Lung (tissue), 11 donors: ENCODE measurements at regions not wholly inside any gene's neighbourhood (a gene's known extent, or its start where the extent isn't known, plus 50 kb on each side); places are given as distances from the start of the nearest gene placed in this dataset.

Source experiments
- ATAC-seq: fragments of 200-7000 bp; cut with Tn5 transposase; one replicate; pipeline ENCODE4 v1.9.1; 2020; ENCODE audit warnings: moderate number of reproducible peaks; ENCODE audit not compliant: insufficient read depth, low FRiP score
- DNase-seq, 3 donors: peaks; one replicate each; pipeline ENCODE4 v3.0.0-alpha.2; 2013 to 2017
- H3K27ac ChIP-seq, 2 donors: one replicate each; pipeline ENCODE4 v1.5.1; 2013; ENCODE audit warnings: mild to moderate bottlenecking in 2 of 2, moderate library complexity in 2 of 2, control low read depth in 1 of 2, inconsistent platforms in 1 of 2, low read depth in 1 of 2, low read length in 1 of 2
- H3K27me3 ChIP-seq, 3 donors: one replicate each; pipeline ENCODE4 v1.5.1; 2013; ENCODE audit warnings: low read length in 2 of 3; ENCODE audit not compliant: control insufficient read depth in 3 of 3, insufficient read depth in 3 of 3
- H3K36me3 ChIP-seq, 4 donors: one replicate each; pipeline ENCODE4 v1.5.1; 2013; ENCODE audit warnings: low read length in 4 of 4, mild to moderate bottlenecking in 1 of 4, moderate library complexity in 1 of 4; ENCODE audit not compliant: control insufficient read depth in 4 of 4, insufficient read depth in 4 of 4
- H3K4me1 ChIP-seq, 5 donors: one replicate each; pipeline ENCODE4 v1.5.1; 2013; ENCODE audit warnings: low read length in 5 of 5, mild to moderate bottlenecking in 2 of 5, moderate library complexity in 1 of 5; ENCODE audit not compliant: control insufficient read depth in 5 of 5, insufficient read depth in 5 of 5
- H3K4me3 ChIP-seq: one replicate; pipeline ENCODE4 v1.5.1; 2013; ENCODE audit warnings: mild to moderate bottlenecking, control low read depth, moderate library complexity
- H3K9ac ChIP-seq, 2 donors: one replicate each; pipeline ENCODE4 v1.5.1; 2013; ENCODE audit warnings: low read length in 2 of 2, control low read depth in 1 of 2; ENCODE audit not compliant: insufficient read depth in 1 of 2
- H3K9me3 ChIP-seq, 4 donors: one replicate each; pipeline ENCODE4 v1.5.1; 2013; ENCODE audit warnings: low read length in 3 of 4, mild to moderate bottlenecking in 1 of 4, moderate library complexity in 1 of 4; ENCODE audit not compliant: control insufficient read depth in 4 of 4, insufficient read depth in 3 of 4
- WGBS, 2 donors: extraction: QIAGEN DNeasy Blood & Tissue Kit; methylation state at CpG; one replicate each; pipeline ENCODE4 v1.1.7; 2013; 5-methylcytosine and 5-hydroxymethylcytosine counted together
- TF ChIP-seq, protein P1 (sequence below): IDR thresholded peaks from 2 replicates; pipeline ENCODE4 v1.5.1; 2012; ENCODE audit warnings: mild to moderate bottlenecking; ENCODE audit errors: control extremely low read depth, extremely low read depth
- donor health status: control.
- donor health status: control.
- donor health status: Bipolar disorder and iron deficiency.
- donor health status: healthy.
- donor health status: DM: yes; HTN: yes; CAD: no.

DNA sequence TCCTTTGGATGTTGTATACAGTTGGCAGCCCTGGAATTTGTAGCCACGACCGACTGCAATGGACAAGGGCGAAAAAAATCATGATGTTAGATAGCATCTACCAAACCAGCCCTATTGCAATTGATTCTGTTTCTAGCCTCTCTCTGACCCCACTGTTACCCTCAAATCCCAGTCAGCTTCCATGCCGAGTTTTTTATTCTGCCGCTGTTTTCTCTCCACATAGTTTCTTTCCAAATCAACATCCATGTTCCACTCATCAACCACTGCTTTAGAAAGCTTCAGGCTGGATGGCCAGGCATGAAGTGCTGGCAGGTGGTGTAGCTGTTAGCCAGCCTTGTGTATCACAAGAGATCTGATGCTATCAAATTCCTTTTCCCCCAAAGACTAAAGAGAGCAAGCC is 272.8 kb downstream of the FIGN start:
- 93 to 97% methylated on average over 5 of the region's 5 CpGs for WGBS, 2 donors
- Histone ChIP-seq H3K36me3 (no peaks in the 10 kb centered on the region), H3K4me3 (no peak overlapping the region), H3K4me1 (peaks cover 0 to 23% (median 0%) of the 10 kb centered on the region in 5 donors), H3K9me3 (no peaks in the 10 kb centered on the region), H3K9ac (no peak overlapping the region), H3K27ac (no peak overlapping the region), H3K27me3 (no peaks in the 10 kb centered on the region)
- no peak for DNase-seq
- no peak for ATAC-seq
- TF ChIP-seq, protein P1, sequence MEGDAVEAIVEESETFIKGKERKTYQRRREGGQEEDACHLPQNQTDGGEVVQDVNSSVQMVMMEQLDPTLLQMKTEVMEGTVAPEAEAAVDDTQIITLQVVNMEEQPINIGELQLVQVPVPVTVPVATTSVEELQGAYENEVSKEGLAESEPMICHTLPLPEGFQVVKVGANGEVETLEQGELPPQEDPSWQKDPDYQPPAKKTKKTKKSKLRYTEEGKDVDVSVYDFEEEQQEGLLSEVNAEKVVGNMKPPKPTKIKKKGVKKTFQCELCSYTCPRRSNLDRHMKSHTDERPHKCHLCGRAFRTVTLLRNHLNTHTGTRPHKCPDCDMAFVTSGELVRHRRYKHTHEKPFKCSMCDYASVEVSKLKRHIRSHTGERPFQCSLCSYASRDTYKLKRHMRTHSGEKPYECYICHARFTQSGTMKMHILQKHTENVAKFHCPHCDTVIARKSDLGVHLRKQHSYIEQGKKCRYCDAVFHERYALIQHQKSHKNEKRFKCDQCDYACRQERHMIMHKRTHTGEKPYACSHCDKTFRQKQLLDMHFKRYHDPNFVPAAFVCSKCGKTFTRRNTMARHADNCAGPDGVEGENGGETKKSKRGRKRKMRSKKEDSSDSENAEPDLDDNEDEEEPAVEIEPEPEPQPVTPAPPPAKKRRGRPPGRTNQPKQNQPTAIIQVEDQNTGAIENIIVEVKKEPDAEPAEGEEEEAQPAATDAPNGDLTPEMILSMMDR = no peak

DNA sequence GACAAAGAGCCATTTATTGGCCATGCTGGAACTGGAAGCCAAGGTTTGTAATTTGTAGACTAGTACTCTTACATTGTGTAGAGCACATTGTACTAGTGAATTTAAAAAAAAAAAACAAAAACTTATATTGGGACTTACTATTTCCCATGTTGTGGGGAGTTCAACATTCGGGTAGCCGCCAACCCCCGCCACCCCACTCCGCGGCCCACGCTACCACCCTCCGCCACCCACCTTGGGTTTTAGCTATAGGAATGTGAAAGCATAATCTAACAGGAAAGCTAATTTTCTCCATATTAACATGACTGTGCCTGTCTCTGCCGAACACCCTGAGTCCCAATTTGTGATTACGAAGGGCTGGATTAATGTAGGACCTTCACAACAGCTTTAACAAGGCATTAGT is 275.8 kb downstream of the FIGN start:
- no peak overlapping the region for H3K9ac ChIP-seq
- H3K4me3 ChIP-seq = no peak overlapping the region
- H3K4me1 ChIP-seq = peaks cover 0 to 4% (median 0%) of the 10 kb centered on the region in 5 donors
- H3K9me3 ChIP-seq = no peaks in the 10 kb centered on the region
- no peak for ATAC-seq
- H3K27me3 ChIP-seq = no peaks in the 10 kb centered on the region
- no peaks in the 10 kb centered on the region for H3K36me3 ChIP-seq
- no peak for DNase-seq
- no peak overlapping the region for H3K27ac ChIP-seq
- 96% methylated on average over 9 of the region's 9 CpGs for WGBS, 2 donors
- TF ChIP-seq, protein P1 = no peak

DNA sequence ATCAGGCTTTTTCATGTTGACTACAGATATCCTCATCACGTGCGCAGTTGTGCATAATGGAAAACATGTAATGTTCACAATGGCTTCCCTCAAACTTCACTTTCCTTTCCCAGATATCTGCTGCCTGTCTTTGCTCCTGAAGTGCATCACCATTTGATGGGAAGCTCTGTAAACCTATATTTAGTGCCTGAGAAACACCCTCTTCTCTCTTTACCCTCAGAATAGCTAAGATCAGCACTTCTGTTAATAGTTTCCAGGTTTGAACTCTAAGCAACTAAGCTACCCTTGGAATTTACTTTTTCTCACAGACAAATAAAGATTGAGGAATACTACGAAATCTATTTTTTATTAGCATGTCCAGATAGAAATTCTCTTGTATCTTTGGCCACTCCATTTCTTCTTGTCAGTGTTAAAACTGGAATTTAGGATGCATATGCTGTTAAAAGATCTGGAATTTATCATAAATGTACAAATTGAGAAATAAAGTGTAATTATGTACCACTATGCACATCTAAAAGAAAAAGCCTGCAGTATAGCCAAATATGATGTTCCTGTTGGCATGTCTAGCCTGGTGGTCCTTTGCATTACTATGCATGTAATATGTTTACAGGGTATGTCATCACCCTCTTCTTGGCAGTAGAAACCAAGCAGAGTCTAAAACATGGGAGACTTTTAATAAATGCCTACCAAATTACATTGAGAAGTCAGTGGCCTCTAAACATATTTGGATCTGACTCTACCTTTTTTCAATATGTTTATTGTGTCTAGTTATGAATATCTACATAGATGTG is 278.7 kb downstream of the FIGN start:
- Histone ChIP-seq H3K9me3 (no peaks in the 10 kb centered on the region), H3K27ac (no peak overlapping the region), H3K4me1 (no peaks in the 10 kb centered on the region), H3K27me3 (no peaks in the 10 kb centered on the region), H3K4me3 (no peak overlapping the region), H3K36me3 (no peaks in the 10 kb centered on the region), H3K9ac (no peak overlapping the region)
- 85 to 87% methylated on average over 3 of the region's 3 CpGs for WGBS, 2 donors
- no peak for DNase-seq
- TF ChIP-seq, protein P1 = no peak
- ATAC-seq = no peak

DNA sequence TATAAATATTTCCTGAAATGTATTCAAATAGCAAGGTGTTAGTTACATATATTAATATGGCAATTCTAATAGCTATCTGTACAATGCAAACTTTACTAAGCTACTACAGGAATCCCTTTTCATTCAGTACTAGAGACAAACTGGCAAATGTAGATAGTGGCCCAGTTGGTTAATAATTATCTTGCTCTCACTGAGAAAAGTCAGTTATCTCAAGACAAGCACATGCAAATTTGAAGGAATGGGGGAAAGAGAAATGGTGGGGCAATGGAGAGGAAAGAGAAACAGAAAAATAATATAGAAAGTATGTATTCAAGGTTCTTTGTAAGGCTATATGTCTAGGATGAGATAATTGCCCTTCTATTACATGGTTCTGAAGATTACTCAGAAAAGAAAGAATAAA is 280.0 kb downstream of the FIGN start:
- ATAC-seq = no peak

More for the DNA sequence above, 280.0 kb downstream of the FIGN start:
- Histone ChIP-seq H3K36me3 (no peaks in the 10 kb centered on the region), H3K4me1 (no peaks in the 10 kb centered on the region), H3K9me3 (no peaks in the 10 kb centered on the region), H3K4me3 (no peak overlapping the region), H3K27ac (no peak overlapping the region), H3K9ac (no peak overlapping the region), H3K27me3 (no peaks in the 10 kb centered on the region)
- peak in 1 of 3 donors; percentile 16 for DNase-seq
- TF ChIP-seq, protein P1 = no peak
